KG1 (cell line): ENCODE measurements at regions not wholly inside any gene's neighbourhood (a gene's known extent, or its start where the extent isn't known, plus 50 kb on each side); places are given as distances from the start of the nearest gene placed in this dataset.

ENCODE experiments used
- DNase-seq: peaks from one replicate; lab custom pipeline; 2025; lab: John Stamatoyannopoulos, UW

GRCh38 chr13:80033951-80034350 is 307.0 kb downstream of the SPRY2 start:
- no peak for DNase-seq

DNA sequence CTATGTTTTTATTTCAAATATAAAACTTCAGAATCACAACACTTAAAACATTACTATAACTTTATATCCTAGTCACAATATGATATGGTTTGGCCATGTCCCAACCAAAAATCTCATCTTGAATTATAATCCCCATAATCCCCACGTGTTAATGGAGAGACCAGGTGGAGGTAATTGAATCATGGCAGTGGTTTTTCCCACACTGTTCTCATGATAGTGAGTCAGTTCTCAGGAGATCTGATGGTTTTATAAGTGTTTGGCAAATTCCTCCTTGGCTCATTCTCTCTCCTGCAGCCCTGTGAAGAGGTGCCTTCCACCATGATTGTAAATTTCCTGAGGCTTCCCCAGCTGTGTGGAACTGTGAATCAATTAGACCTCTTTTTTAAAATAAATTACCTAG is 307.6 kb downstream of the SPRY2 start:
- DNase-seq = no peak

GRCh38 chr13:80030491-80030890 is 310.4 kb downstream of the SPRY2 start:
- DNase-seq = no peak

DNA sequence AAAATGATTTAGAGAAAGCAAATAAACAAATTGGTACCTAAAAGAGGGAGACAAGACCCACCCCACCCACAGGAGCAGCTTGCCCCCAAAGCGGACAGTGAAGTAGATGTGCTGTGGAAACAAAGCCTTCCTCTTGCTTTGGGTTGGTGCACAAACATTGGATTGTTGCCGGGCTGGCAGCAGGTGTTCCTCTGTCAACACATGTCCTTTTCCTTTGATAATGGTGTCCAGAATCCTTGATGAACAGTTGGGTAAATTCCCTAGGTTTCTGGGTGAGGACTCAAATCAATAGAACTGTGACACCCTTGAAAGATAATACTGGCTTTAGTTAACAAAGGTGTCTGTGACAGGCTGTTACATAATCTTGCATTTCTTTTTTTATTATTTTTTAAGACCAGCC is 311.8 kb downstream of the SPRY2 start:
- no peak for DNase-seq

DNA sequence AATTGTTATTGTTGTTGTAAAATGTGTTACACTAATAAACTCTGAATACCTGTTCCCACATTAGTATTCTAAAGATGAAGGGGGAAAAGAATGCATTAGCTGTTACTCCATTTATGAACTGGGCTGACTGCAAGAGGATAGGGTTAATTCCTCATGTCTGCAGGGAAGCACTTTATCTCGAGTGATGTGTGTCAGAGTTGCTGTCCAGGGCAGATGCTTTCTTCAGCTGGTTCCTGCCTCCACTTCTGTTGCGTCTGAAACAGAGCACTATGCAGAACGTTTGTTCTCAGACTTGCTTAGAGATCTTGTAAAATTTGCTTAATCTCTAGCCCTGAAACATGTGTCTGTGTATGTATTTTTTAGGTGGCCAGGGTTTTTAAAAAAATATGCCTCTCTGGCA is 318.8 kb downstream of the SPRY2 start:
- DNase-seq = no peak

DNA sequence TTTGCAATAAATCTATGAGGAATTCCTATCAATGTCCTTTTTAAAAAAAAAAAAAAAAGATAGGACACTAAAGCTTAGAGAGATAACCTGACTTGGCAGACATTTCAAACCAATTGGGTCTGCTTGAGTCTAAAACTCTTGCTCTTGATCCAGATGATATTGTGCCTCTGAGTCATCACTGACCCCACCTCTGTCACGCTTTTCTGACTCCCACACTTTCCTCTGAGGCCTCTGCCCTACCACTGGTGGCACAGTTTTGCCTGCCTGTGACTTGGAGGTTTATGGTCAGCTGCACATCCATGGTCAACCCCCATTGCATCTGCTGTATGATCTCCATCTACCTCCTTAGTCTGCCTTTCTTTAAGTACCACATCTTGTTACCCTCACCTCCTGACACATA is 328.7 kb downstream of the SPRY2 start:
- DNase-seq = no peak

DNA sequence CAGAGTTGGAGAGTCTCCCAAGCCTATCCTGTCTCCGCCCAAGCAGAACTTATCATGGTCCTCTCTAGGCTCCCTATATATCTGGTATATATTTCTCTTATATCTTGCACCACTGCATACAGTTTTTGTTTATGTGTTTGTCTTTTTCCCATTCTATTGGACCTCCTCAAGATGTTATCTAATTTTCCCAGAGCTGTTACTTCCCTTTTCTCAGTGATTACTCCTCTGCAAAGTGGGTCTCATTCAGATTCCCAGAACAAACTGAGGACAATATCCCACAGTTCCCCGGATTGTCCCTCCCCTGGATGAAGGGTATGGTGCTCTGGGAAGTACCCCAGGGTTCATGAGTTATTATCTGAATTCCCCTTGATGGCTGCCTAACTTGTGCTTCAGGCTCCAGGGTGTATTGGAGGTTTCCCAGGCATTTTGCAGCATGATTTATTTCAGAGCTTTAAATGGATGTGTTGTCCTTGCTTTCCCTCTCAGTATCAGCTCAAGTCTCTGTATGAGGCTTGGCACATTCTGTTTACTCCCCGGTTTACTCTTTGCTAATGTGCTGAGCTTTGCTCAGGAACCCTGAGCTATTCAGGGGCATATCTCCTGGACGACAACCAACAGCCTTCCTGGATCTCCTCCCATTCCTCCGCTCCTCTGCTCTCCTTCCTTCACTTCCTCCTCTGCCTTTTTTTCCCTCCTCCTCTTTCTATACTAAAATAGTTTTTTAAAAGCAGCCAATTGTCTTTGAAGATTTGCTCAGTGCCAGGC is 329.3 kb downstream of the SPRY2 start:
- no peak for DNase-seq

GRCh38 chr13:80010846-80011245 is 330.1 kb downstream of the SPRY2 start:
- no peak for DNase-seq

DNA sequence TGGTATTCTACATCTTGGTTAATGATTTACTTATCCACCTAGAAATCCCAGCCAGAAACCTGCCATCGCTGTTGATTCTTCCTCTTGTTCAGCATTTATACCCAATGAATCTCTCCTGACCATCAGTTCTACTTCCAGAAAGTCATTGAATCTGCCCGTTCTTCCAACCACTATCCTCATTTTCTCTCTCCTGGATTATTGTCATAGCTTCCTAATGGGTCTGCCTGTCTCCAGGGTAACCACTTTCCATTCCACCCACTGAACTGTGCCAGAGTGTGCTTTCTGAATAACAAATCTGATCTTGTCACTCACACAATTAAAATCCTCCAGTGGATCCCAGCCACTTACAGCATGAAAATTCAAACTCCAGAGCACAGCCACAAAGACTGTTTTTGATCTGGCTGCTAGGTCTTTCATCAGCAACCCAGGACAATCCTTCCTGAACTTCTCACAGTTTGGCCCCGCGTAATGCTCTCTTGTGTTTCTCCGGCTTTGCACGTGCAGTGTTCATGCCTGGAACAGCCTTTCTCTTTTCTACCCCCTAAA is 330.6 kb downstream of the SPRY2 start:
- DNase-seq = no peak

GRCh38 chr13:80009760-80010159 is 331.2 kb downstream of the SPRY2 start:
- no peak for DNase-seq

GRCh38 chr13:80006940-80007339 is 334.0 kb downstream of the SPRY2 start:
- DNase-seq = no peak

DNA sequence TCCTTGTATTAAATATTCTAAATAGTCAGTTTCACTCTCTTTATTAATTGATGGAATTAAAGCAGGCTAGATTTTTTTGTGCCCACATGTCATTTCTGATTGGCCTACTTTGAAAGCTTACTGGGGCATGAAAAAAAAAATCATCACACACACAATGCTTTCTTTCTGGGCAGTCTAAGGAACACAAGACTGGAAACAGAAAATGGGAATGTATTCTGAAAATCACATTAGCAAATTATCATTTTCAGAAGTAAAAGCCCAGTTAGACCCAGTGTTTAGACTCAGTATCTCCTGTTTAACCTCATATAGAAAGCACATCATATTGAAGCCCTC is 339.4 kb downstream of the SPRY2 start:
- no peak for DNase-seq

GRCh38 chr13:80000684-80001509 is 340.0 kb downstream of the SPRY2 start:
- no peak for DNase-seq

- DNase-seq = no peak
Measured at GRCh38 chr13:79999601-80000000, 341.3 kb downstream of the SPRY2 start.

DNA sequence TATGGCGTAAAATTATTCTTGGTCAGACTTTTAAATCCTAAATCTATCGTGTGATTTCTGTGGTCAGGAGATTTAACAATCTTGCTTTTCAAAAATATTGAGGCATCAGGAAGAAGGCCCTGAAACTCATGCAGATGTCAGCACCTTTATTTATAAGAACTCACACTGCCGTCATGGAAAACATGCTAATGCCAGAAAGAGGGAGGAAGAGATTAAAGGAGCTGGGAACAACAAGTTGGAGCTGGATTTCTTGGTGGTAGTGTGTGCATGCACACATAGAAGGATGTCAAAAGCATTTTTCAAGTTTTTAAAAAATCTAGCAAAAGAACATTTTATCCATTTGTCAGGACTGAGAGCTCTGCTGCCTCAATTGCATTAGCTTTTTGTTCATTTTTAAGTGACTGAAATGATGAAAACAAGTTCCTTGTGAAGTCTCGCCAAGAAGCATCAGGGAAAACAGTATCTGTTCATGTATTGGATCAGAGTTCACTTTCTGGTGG is 342.5 kb downstream of the SPRY2 start:
- no peak for DNase-seq

DNA sequence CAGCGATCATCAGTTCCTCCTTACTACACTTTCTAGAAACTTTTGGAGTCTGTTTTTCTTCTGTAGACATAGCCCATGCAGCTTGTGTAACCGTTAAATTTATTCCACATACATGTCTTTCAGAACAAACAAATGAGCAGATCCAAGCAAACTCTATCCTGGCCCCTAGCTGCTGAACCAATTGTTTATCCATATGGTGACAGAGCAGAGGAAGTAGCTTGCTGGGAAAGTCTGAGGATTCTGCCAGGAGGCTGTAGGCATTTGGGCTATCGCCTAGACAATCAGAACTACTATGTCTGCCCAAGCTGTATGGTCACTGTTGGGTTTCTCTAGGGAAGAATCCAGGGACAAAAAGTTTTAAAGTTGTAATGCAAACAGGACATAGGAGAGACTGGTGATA is 343.7 kb downstream of the SPRY2 start:
- no peak for DNase-seq

- no peak for DNase-seq
Measured at GRCh38 chr13:79995334-79995733, 345.6 kb downstream of the SPRY2 start.

DNA sequence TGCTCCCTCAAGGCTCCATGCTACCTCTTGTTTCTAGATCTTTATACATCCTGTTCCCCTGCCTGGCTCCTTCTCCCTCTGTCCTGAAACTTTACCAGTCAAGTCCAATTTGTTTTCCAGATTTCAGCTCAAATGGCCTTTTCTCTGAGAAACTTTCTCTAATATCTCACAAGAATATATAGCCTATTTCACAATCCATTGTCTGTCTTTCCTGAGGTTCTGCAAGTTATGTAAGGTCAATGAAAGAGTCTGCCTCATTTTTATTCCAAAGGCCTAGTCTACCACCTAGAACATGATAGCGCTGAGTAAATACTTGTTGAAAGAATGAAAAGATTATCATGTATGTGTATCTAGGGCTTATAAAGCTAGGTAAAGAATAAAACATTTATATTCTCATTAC is 348.8 kb downstream of the SPRY2 start:
- DNase-seq = no peak

- no peak for DNase-seq
Measured at GRCh38 chr13:79990048-79990447, 350.9 kb downstream of the SPRY2 start.

- DNase-seq = no peak
Measured at GRCh38 chr13:79989217-79989661, 351.7 kb downstream of the SPRY2 start.

DNA sequence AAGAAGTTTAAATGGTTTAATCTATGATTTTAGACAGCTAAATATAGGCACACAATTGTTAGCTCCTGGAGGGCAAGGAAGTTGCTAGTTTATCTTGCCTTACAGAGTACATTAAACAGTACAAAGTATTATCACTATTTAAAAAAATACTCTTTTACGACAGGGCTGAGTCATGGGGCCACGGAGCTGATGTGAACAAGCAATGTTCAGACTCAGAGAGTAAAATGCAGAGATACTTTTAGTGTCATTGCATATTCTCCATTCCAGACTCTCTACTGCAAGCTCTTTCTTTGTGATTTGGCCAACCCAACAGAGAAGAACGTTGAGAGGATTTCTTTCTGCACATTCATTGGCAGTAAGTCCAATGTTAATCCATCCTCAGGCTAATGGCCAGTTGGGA is 352.4 kb downstream of the SPRY2 start:
- no peak for DNase-seq

DNA sequence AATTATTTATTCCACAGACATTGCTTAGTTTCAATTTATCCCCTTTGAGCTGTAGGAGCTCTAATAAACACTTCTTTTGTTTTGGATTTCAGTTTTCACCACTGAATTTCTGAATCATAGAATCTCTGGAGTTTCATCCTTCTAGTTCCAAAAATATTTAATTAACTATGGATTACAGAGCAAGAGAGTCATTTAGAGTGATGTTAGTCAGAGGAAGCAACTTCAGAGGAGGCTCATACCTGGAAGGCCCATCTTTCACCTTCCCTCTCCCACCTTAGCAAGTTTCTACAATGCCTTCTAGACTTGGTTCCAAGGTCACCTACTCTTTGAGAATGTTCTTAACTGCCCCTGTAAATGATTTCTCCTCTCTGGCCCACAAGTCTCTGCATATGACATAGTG is 353.2 kb downstream of the SPRY2 start:
- DNase-seq = no peak

GRCh38 chr13:79987323-79987722 is 353.6 kb downstream of the SPRY2 start:
- DNase-seq = no peak
